ENCODE measurements at regions not wholly inside any gene's neighbourhood (a gene's known extent, or its start where the extent isn't known, plus 50 kb on each side); places are given as distances from the start of the nearest gene placed in this dataset.

DNA sequence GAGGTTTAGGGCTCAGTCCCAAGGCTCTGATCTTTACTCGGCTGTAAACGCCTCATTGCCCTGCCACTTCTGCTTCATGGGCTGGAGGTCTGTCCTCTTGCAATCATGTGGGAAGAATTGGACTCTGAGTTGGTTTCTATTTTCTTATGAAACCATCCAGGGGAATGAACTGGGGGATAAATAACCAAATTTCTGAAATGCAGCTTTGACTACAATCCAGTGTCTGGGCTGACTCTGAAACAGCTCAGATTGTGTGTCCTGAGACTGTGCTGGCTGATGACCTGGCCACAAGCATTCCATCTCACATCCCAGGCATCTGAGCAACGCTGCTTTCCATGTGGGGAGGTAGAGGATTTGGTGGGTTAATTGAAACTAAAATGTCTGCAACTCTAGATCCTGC is 71.0 kb upstream of the GALNT15 start:
- Mint-ChIP-seq H3K27me3 (peaks cover 4% of the 10 kb centered on the region), H3K27ac (peak overlapping the region; percentile 26), H3K4me3 (no peak overlapping the region), H3K36me3 (no peaks in the 10 kb centered on the region), H3K9me3 (peaks cover 12% of the 10 kb centered on the region), H3K4me1 (ENCODE audit: unreplicated experiment) (no peaks in the 10 kb centered on the region)
- DNase-seq (ENCODE audit: extremely low spot score, unreplicated experiment): no peak
- TF ChIP-seq, protein P1, sequence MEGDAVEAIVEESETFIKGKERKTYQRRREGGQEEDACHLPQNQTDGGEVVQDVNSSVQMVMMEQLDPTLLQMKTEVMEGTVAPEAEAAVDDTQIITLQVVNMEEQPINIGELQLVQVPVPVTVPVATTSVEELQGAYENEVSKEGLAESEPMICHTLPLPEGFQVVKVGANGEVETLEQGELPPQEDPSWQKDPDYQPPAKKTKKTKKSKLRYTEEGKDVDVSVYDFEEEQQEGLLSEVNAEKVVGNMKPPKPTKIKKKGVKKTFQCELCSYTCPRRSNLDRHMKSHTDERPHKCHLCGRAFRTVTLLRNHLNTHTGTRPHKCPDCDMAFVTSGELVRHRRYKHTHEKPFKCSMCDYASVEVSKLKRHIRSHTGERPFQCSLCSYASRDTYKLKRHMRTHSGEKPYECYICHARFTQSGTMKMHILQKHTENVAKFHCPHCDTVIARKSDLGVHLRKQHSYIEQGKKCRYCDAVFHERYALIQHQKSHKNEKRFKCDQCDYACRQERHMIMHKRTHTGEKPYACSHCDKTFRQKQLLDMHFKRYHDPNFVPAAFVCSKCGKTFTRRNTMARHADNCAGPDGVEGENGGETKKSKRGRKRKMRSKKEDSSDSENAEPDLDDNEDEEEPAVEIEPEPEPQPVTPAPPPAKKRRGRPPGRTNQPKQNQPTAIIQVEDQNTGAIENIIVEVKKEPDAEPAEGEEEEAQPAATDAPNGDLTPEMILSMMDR (conservative IDR thresholded peaks at IDR 0.05): no peak

DNA sequence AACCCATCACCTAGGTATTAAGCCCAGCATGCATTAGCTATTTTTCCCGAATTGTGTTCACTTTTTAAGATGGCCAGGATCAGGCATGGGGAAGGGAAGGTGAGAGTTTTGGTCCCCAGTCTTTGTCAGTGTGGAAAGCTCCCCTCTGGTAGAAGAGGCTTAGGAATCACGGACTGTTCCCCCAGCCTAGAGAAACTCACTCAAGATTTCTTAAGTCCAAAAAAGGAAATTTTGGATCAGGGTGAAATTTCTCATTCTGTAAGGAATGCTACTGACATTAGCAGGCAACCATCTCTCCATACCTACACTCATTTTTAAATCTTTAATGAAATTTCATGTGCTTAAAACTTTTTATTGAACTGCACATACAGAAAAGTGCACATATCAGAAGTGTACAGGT is 70.3 kb upstream of the GALNT15 start:
- Mint-ChIP-seq H3K27ac (no peak overlapping the region), H3K36me3 (no peaks in the 10 kb centered on the region), H3K4me3 (no peak overlapping the region), H3K27me3 (peaks cover 4% of the 10 kb centered on the region), H3K4me1 (ENCODE audit: unreplicated experiment) (no peaks in the 10 kb centered on the region), H3K9me3 (peaks cover 12% of the 10 kb centered on the region)
- TF ChIP-seq, protein P1 (conservative IDR thresholded peaks at IDR 0.05): no peak
- no peak for DNase-seq (ENCODE audit: extremely low spot score, unreplicated experiment)

DNA sequence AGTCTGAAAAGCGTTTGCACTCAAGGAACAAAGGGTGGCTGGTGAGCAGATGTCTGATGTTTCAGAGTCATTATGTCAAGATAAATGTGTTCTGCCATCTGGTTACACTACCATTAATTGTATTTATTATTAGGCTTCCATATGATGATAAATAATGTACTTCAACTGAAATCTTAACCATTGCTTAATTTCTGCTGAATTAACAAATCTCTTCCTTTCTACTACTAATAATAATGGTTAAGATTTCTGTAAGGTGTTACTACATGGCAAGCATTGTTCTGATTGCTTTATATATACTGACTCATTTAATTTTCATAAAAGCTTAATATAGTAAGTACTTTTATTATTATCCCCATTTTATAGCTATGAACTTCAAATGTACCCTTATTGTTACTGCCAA is 68.4 kb upstream of the GALNT15 start:
- Mint-ChIP-seq H3K27ac (no peak overlapping the region), H3K4me3 (no peak overlapping the region), H3K27me3 (peaks cover 4% of the 10 kb centered on the region), H3K9me3 (peaks cover 12% of the 10 kb centered on the region), H3K4me1 (ENCODE audit: unreplicated experiment) (no peaks in the 10 kb centered on the region), H3K36me3 (no peaks in the 10 kb centered on the region)
- TF ChIP-seq, protein P1 (conservative IDR thresholded peaks at IDR 0.05): no peak
- DNase-seq (ENCODE audit: extremely low spot score, unreplicated experiment): no peak

DNA sequence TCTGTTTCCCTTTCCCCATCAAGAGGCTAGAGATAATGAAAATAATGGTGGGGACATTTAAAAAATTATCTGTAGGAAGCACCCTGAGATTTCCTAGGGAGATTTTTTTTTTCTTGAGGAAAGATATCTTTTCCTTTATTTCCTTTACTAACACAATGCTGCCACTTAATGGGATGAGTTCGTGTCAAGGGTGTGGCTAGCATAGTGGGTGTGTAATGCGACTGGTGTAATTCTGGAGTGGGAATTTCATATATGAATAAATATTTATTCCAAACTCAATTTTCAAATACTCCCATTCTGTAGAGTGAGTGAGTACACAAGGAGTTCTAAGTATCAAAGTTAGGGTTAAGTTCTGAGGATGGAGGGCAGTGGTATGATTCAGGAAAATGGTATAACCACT is 66.1 kb upstream of the GALNT15 start:
- DNase-seq (ENCODE audit: extremely low spot score, unreplicated experiment): no peak
- TF ChIP-seq, protein P1 (conservative IDR thresholded peaks at IDR 0.05): no peak

DNA sequence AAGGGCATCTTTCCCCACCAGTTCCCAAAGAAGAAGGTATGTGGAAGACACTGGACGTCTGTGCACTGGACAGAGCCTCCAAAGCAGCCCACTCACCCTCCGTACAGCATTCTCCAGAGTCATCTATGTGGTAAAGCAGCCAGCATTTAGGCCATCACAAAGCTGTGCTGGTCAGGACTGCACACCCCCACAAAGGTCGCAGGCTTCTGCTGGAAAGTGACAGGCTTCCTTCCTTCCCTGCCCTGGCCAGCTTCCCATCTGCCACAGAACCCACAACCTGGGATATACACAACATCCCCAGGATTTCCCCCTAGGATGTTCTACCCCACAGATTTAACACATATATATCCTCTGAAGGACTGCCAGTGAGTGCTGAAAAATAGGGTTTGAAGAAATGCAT is 64.6 kb upstream of the GALNT15 start:
- no peaks in the 10 kb centered on the region for H3K27me3 Mint-ChIP-seq
- H3K36me3 Mint-ChIP-seq: no peaks in the 10 kb centered on the region
- no peak overlapping the region for H3K4me3 Mint-ChIP-seq
- H3K27ac Mint-ChIP-seq: no peak overlapping the region
- TF ChIP-seq, protein P1 (conservative IDR thresholded peaks at IDR 0.05): no peak
- DNase-seq (ENCODE audit: extremely low spot score, unreplicated experiment): no peak
- no peaks in the 10 kb centered on the region for H3K4me1 Mint-ChIP-seq (ENCODE audit: unreplicated experiment)
- H3K9me3 Mint-ChIP-seq: peaks cover 10% of the 10 kb centered on the region

More for the DNA sequence above, 66.1 kb upstream of the GALNT15 start:
- Mint-ChIP-seq H3K4me3 (no peak overlapping the region), H3K9me3 (peaks cover 6% of the 10 kb centered on the region), H3K4me1 (ENCODE audit: unreplicated experiment) (no peaks in the 10 kb centered on the region), H3K27me3 (no peaks in the 10 kb centered on the region), H3K27ac (no peak overlapping the region), H3K36me3 (no peaks in the 10 kb centered on the region)

DNA sequence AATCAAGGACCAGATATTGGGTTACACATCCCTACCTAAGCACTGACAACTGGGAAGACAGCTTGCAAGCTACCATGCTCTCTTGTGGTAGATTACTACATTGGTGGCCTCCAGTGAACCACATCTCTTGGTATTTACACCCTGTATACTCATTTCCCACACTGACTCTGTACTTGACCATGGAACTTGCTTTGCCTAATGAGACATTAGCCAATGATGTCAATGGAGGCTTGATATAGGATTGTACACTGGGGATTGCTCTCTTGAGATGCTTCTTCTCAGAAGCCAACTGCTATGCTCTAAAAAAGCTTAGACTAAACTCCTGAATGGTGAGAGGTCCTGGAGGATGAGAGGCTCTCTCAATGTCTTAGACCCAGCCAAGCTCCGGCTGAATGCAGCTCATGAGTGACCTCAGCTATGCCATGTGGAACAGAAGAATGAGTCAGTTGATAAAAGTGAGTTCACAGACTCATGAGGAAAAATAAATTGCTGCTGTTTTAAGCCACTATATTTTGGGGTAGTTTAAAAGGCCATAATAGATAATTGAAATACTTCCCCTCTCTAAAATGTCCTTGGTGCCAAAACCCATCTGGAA is 61.5 kb upstream of the GALNT15 start:
- Mint-ChIP-seq H3K9me3 (peaks cover 5% of the 10 kb centered on the region), H3K36me3 (no peaks in the 10 kb centered on the region), H3K4me3 (no peak overlapping the region), H3K27me3 (no peaks in the 10 kb centered on the region), H3K27ac (no peak overlapping the region), H3K4me1 (ENCODE audit: unreplicated experiment) (no peaks in the 10 kb centered on the region)
- TF ChIP-seq, protein P1 (conservative IDR thresholded peaks at IDR 0.05): no peak
- DNase-seq (ENCODE audit: extremely low spot score, unreplicated experiment): no peak
